ENCODE measurements at regions not wholly inside any gene's neighbourhood (a gene's known extent, or its start where the extent isn't known, plus 50 kb on each side); places are given as distances from the start of the nearest gene placed in this dataset.

DNA sequence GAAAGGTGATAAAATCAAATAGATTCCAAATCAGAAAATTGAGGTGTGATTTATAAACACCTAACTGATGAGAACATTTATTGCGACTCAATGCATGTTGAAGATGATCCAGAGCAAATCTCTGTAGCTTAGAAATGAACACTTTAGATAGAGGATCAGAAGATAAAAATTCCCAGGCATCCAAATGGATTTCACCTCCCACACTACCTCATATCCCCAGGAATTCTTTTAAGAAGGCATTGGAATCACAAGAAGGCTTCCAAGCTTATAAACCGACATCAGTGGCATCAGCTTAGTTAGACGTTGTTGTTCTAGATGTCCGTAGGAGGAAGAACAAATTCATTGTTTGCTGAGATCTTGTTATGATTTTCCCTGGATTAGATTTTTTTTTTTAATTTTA, 154.4 kb downstream of the EBLN2 start:
- no peak overlapping the region for H3K4me3 ChIP-seq (ENCODE audit: low read depth in 1 of 3, low read length in 3 of 3)
- no peaks in the 10 kb centered on the region for H3K27me3 ChIP-seq (ENCODE audit: control insufficient read depth in 4 of 4, insufficient read depth in 4 of 4, low read length in 3 of 4)
- H3K36me3 ChIP-seq (ENCODE audit: control insufficient read depth in 4 of 4, insufficient read depth in 3 of 4, low read depth in 1 of 4, low read length in 3 of 4), result no peaks in the 10 kb centered on the region
- H3K27ac ChIP-seq (ENCODE audit: low read depth in 1 of 2, low read length in 2 of 2), result no peak overlapping the region
- H3K9ac ChIP-seq (ENCODE audit: low read depth in 1 of 2, low read length in 2 of 2), result no peak overlapping the region
- no peaks in the 10 kb centered on the region for H3K9me3 ChIP-seq (ENCODE audit: control insufficient read depth in 4 of 4, low read length in 3 of 4)
- H3K4me1 ChIP-seq (ENCODE audit: control insufficient read depth in 4 of 4, insufficient read depth in 4 of 4, low read length in 3 of 4), result no peaks in the 10 kb centered on the region
- 83% methylated on average over 4 of the region's 4 CpGs for WGBS
- DNase-seq (ENCODE audit: low spot score), result no peak
- TF ChIP-seq JUND (IDR thresholded peaks at IDR 0.05), result no peak

DNA sequence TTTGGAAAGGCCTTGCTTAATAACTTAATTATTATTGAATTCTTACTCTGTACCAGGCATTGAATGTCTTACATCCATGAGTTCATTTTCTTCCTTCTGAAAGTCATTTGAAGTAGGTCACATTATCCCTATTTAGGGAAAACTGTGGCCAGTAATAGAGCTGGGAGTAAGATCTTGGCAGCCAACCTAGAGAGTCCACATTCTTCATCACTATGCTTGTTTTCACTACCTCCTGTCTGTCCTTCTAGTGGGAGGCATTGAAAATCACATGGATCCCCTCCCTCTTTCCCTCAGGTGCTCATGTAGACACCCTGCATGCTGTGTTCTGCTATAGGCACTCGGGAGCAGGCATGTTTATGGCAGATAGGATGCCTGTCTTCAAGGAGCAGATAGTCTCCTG, 154.9 kb downstream of the EBLN2 start:
- TF ChIP-seq GABPA (IDR thresholded peaks at IDR 0.05 in 1 of 2, conservative IDR thresholded peaks at IDR 0.05 in 1 of 2) (no peak), MAX (IDR thresholded peaks at IDR 0.05) (no peak), TAF1 (conservative IDR thresholded peaks at IDR 0.05) (no peak), SP1 (IDR thresholded peaks at IDR 0.05) (no peak), RAD21 (IDR thresholded peaks at IDR 0.05) (no peak), CTCF (IDR thresholded peaks at IDR 0.05; ENCODE audit: low read depth, low read length, missing input control) (no peak), HNF4A (conservative IDR thresholded peaks at IDR 0.05) (no peak), FOXA2 (IDR thresholded peaks at IDR 0.05) (no peak), RXRA (IDR thresholded peaks at IDR 0.05) (no peak), FOXA1 (IDR thresholded peaks at IDR 0.05) (no peak), HNF4G (IDR thresholded peaks at IDR 0.05) (no peak), JUND (IDR thresholded peaks at IDR 0.05) (no peak), NR2F2 (IDR thresholded peaks at IDR 0.05) (no peak), EGR1 (IDR thresholded peaks at IDR 0.05; ENCODE audit: low read depth in 2 of 2) (no peak)
- TF ChIP-seq, protein P1, sequence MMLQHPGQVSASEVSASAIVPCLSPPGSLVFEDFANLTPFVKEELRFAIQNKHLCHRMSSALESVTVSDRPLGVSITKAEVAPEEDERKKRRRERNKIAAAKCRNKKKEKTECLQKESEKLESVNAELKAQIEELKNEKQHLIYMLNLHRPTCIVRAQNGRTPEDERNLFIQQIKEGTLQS (IDR thresholded peaks at IDR 0.05), result no peak
- Histone ChIP-seq H3K9ac (ENCODE audit: low read depth in 1 of 2, low read length in 2 of 2) (no peak overlapping the region), H3K27me3 (ENCODE audit: control insufficient read depth in 4 of 4, insufficient read depth in 4 of 4, low read length in 3 of 4) (no peaks in the 10 kb centered on the region), H3K4me3 (ENCODE audit: low read depth in 1 of 3, low read length in 3 of 3) (no peak overlapping the region), H3K27ac (ENCODE audit: low read depth in 1 of 2, low read length in 2 of 2) (no peak overlapping the region), H3K36me3 (ENCODE audit: control insufficient read depth in 4 of 4, insufficient read depth in 3 of 4, low read depth in 1 of 4, low read length in 3 of 4) (no peaks in the 10 kb centered on the region), H3K4me1 (ENCODE audit: control insufficient read depth in 4 of 4, insufficient read depth in 4 of 4, low read length in 3 of 4) (no peaks in the 10 kb centered on the region), H3K9me3 (ENCODE audit: control insufficient read depth in 4 of 4, low read length in 3 of 4) (no peaks in the 10 kb centered on the region)
- 74% methylated on average over 1 of the region's 1 CpG for WGBS
- no peak for DNase-seq (ENCODE audit: low spot score)

DNA sequence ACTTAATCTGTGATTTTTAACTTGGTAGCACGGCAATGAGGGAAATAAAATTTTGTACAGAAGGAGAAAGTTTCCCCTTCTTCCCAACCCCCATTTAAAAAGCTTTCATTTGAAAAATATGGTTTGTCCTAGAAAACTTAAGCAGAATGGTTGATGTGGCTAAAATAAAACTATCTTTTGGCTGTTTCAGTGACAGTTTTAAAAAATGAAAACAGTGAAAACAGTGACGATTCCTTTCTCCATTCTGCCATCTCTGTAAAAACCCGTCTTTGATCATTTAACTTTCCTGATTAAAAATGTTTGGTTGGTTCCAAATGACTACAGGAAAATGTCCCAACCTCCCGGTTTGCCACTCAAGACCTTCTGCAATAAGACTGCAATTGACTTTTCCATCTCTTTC, 160.7 kb downstream of the EBLN2 start:
- TF ChIP-seq RAD21 (IDR thresholded peaks at IDR 0.05) (no peak), TAF1 (conservative IDR thresholded peaks at IDR 0.05) (no peak), GABPA (IDR thresholded peaks at IDR 0.05 in 1 of 2, conservative IDR thresholded peaks at IDR 0.05 in 1 of 2) (no peak), HNF4G (IDR thresholded peaks at IDR 0.05) (no peak), NR2F2 (IDR thresholded peaks at IDR 0.05) (no peak), MAX (IDR thresholded peaks at IDR 0.05) (no peak), HNF4A (conservative IDR thresholded peaks at IDR 0.05) (no peak), CTCF (IDR thresholded peaks at IDR 0.05; ENCODE audit: low read depth, low read length, missing input control) (no peak), REST (IDR thresholded peaks at IDR 0.05) (no peak), JUND (IDR thresholded peaks at IDR 0.05) (no peak)
- TF ChIP-seq, protein P2, sequence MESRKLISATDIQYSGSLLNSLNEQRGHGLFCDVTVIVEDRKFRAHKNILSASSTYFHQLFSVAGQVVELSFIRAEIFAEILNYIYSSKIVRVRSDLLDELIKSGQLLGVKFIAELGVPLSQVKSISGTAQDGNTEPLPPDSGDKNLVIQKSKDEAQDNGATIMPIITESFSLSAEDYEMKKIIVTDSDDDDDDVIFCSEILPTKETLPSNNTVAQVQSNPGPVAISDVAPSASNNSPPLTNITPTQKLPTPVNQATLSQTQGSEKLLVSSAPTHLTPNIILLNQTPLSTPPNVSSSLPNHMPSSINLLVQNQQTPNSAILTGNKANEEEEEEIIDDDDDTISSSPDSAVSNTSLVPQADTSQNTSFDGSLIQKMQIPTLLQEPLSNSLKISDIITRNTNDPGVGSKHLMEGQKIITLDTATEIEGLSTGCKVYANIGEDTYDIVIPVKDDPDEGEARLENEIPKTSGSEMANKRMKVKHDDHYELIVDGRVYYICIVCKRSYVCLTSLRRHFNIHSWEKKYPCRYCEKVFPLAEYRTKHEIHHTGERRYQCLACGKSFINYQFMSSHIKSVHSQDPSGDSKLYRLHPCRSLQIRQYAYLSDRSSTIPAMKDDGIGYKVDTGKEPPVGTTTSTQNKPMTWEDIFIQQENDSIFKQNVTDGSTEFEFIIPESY (IDR thresholded peaks at IDR 0.05), result no peak
- H3K4me3 ChIP-seq (ENCODE audit: low read depth in 1 of 3, low read length in 3 of 3), result no peak overlapping the region
- 73% methylated on average over 4 of the region's 4 CpGs for WGBS

More for the DNA sequence above, 160.7 kb downstream of the EBLN2 start:
- H3K36me3 ChIP-seq (ENCODE audit: control insufficient read depth in 4 of 4, insufficient read depth in 3 of 4, low read depth in 1 of 4, low read length in 3 of 4), result no peaks in the 10 kb centered on the region
- no peaks in the 10 kb centered on the region for H3K4me1 ChIP-seq (ENCODE audit: control insufficient read depth in 4 of 4, insufficient read depth in 4 of 4, low read length in 3 of 4)
- no peak overlapping the region for H3K9ac ChIP-seq (ENCODE audit: low read depth in 1 of 2, low read length in 2 of 2)
- no peaks in the 10 kb centered on the region for H3K9me3 ChIP-seq (ENCODE audit: control insufficient read depth in 4 of 4, low read length in 3 of 4)
- H3K27me3 ChIP-seq (ENCODE audit: control insufficient read depth in 4 of 4, insufficient read depth in 4 of 4, low read length in 3 of 4), result peaks cover 0 to 7% (median 0%) of the 10 kb centered on the region in 4 donors
- no peak overlapping the region for H3K27ac ChIP-seq (ENCODE audit: low read depth in 1 of 2, low read length in 2 of 2)
- DNase-seq (ENCODE audit: low spot score), result no peak

Data from liver (tissue), 8 donors.